HG02884 (cell line): ENCODE measurements at regions not wholly inside any gene's neighbourhood (a gene's known extent, or its start where the extent isn't known, plus 50 kb on each side); places are given as distances from the start of the nearest gene placed in this dataset.
"Not testable (repeated sequence)": the region's sequence is repeated elsewhere in the genome, so short reads cannot be mapped to it uniquely, and the experiment has no call there.

ENCODE experiments used
- ATAC-seq: cut with Tn5 transposase; IDR thresholded peaks from one replicate; pipeline ENCODE4 v1.9.1; 2021; ENCODE audit warnings: mild to moderate bottlenecking, moderate library complexity; ENCODE audit not compliant: unreplicated experiment

GRCh38 chr1:149274493-149274892, 171.1 kb upstream of the NBPF9 start:
- ATAC-seq = not testable (repeated sequence)

GRCh38 chr1:149275802-149276201, 172.5 kb upstream of the NBPF9 start:
- ATAC-seq = not testable (repeated sequence)

- ATAC-seq = not testable (repeated sequence)
Measured at GRCh38 chr1:149276496-149276895, 173.1 kb upstream of the NBPF9 start.

- not testable (repeated sequence) for ATAC-seq
Measured at GRCh38 chr1:149278156-149278555, 174.8 kb upstream of the NBPF9 start.

- ATAC-seq = not testable (repeated sequence)
Measured at GRCh38 chr1:149279015-149279414, 175.7 kb upstream of the NBPF9 start.

- ATAC-seq = not testable (repeated sequence)
Measured at GRCh38 chr1:149279512-149279911, 176.2 kb upstream of the NBPF9 start.

- not testable (repeated sequence) for ATAC-seq
Measured at GRCh38 chr1:149284773-149285172, 181.4 kb upstream of the NBPF9 start.

GRCh38 chr1:149285205-149285604, 181.9 kb upstream of the NBPF9 start:
- not testable (repeated sequence) for ATAC-seq

GRCh38 chr1:149285638-149286037, 182.3 kb upstream of the NBPF9 start:
- ATAC-seq = not testable (repeated sequence)

GRCh38 chr1:149288580-149288979, 185.2 kb upstream of the NBPF9 start:
- not testable (repeated sequence) for ATAC-seq

GRCh38 chr1:149300478-149301218, 174.2 kb upstream of the NBPF19 start:
- ATAC-seq = not testable (repeated sequence)

- ATAC-seq = not testable (repeated sequence)
Measured at GRCh38 chr1:149301282-149301681, 173.6 kb upstream of the NBPF19 start.

GRCh38 chr1:149304796-149305195, 170.0 kb upstream of the NBPF19 start:
- not testable (repeated sequence) for ATAC-seq

GRCh38 chr1:149307640-149308039, 167.2 kb upstream of the NBPF19 start:
- ATAC-seq = not testable (repeated sequence)

- not testable (repeated sequence) for ATAC-seq
Measured at GRCh38 chr1:149314921-149315320, 159.9 kb upstream of the NBPF19 start.

- ATAC-seq = not testable (repeated sequence)
Measured at GRCh38 chr1:149320971-149321731, 153.7 kb upstream of the NBPF19 start.

- ATAC-seq = not testable (repeated sequence)
Measured at GRCh38 chr1:149321732-149322016, 153.2 kb upstream of the NBPF19 start.

- not testable (repeated sequence) for ATAC-seq
Measured at GRCh38 chr1:149330081-149330335, 144.8 kb upstream of the NBPF19 start.

- not testable (repeated sequence) for ATAC-seq
Measured at GRCh38 chr1:149336082-149336481, 138.8 kb upstream of the NBPF19 start.

GRCh38 chr1:149338221-149338691, 136.6 kb upstream of the NBPF19 start:
- not testable (repeated sequence) for ATAC-seq

GRCh38 chr1:149338698-149339097, 136.1 kb upstream of the NBPF19 start:
- not testable (repeated sequence) for ATAC-seq

- not testable (repeated sequence) for ATAC-seq
Measured at GRCh38 chr1:149349448-149349847, 125.4 kb upstream of the NBPF19 start.
